ENCODE measurements at regions not wholly inside any gene's neighbourhood (a gene's known extent, or its start where the extent isn't known, plus 50 kb on each side); places are given as distances from the start of the nearest gene placed in this dataset.

DNA sequence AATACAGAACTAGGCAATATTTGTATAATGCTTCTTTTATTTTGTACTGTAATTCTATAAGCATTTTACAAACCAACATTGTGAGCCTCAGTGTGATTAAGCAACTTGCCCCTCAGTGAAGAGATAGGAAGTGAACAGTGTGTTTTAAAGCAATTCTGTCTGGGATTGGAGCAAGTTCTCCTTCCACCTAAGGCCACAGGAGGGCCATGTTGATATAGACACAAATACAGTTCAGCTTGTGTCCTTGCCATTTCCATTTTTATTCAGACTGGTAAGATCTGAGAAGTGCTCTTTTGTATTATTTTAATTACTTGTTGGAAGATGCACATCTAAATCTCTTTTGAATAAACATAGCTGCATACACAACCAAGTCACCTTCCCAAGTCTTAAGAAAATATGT, 416.3 kb upstream of the COBL start:
- TF ChIP-seq CTCF (IDR thresholded peaks at IDR 0.05) (no peak), POLR2A (IDR thresholded peaks at IDR 0.05) (no peak)

Measured in right lobe of liver (tissue), 4 donors.